BJ (cell line): ENCODE measurements at regions not wholly inside any gene's neighbourhood (a gene's known extent, or its start where the extent isn't known, plus 50 kb on each side); places are given as distances from the start of the nearest gene placed in this dataset.

ENCODE experiments used
- CTCF ChIA-PET: fragments of 350-600 bp; formaldehyde crosslinking; extraction: SDS; loops from one replicate; lab custom pipeline; 2021; ENCODE audit warnings: antibody characterized with exemption, inconsistent platforms; lab: Yijun Ruan, JAX
- POLR2A ChIA-PET: fragments of 300-600 bp; sonication (Branson Sonifier 250); formaldehyde crosslinking; extraction: SDS; loops from one replicate; lab custom pipeline; 2021; ENCODE audit warnings: antibody characterized with exemption; lab: Charles Lee
- DNase-seq: peaks from one replicate; pipeline ENCODE4 v3.0.0-alpha.2; 2011; ENCODE audit warnings: low read depth
- H3K27me3 ChIP-seq: 2 replicates; pipeline ENCODE4 v1.6.0; 2011; ENCODE audit warnings: low read length; ENCODE audit not compliant: control insufficient read depth, insufficient read depth
- H3K36me3 ChIP-seq: 2 replicates; pipeline ENCODE4 v1.5.1; 2011; ENCODE audit warnings: low read length; ENCODE audit not compliant: control insufficient read depth, insufficient read depth
- H3K4me3 ChIP-seq: 2 replicates; pipeline ENCODE4 v1.5.1; 2011; ENCODE audit warnings: low read depth, mild to moderate bottlenecking, control low read depth, low read length
- TF ChIP-seq, protein P1 (sequence below): IDR thresholded peaks from 2 replicates; pipeline ENCODE4 v1.5.1; 2011; ENCODE audit warnings: low read depth, mild to moderate bottlenecking, control low read depth, inconsistent platforms, low read length, moderate library complexity; ENCODE audit not compliant: insufficient read depth

DNA sequence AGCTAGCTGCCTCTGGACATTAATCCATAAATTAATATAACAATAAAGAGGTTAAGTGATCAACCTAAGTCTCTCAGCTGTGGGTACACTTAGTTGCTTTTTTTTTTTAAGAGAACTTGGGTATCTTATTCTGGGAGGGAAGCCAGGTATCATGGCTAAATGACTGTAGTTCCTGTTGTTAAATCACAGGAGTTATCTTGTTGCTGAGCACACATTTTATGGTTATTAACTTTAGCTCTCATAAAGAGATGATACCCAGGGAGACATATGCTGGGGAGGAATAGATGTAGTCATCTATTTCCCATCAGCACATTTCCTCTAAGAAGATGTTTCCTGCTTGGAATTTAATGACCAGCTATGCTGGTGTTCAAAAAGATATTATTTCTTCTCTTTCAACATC is 227.8 kb downstream of the PTGER3 start:
- POLR2A ChIA-PET: no interaction called here
- H3K27me3 ChIP-seq: no peaks in the 10 kb centered on the region
- TF ChIP-seq, protein P1, sequence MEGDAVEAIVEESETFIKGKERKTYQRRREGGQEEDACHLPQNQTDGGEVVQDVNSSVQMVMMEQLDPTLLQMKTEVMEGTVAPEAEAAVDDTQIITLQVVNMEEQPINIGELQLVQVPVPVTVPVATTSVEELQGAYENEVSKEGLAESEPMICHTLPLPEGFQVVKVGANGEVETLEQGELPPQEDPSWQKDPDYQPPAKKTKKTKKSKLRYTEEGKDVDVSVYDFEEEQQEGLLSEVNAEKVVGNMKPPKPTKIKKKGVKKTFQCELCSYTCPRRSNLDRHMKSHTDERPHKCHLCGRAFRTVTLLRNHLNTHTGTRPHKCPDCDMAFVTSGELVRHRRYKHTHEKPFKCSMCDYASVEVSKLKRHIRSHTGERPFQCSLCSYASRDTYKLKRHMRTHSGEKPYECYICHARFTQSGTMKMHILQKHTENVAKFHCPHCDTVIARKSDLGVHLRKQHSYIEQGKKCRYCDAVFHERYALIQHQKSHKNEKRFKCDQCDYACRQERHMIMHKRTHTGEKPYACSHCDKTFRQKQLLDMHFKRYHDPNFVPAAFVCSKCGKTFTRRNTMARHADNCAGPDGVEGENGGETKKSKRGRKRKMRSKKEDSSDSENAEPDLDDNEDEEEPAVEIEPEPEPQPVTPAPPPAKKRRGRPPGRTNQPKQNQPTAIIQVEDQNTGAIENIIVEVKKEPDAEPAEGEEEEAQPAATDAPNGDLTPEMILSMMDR: no peak
- H3K36me3 ChIP-seq: no peaks in the 10 kb centered on the region
- H3K4me3 ChIP-seq: no peak overlapping the region
- CTCF ChIA-PET: no interaction called here
- DNase-seq: no peak

DNA sequence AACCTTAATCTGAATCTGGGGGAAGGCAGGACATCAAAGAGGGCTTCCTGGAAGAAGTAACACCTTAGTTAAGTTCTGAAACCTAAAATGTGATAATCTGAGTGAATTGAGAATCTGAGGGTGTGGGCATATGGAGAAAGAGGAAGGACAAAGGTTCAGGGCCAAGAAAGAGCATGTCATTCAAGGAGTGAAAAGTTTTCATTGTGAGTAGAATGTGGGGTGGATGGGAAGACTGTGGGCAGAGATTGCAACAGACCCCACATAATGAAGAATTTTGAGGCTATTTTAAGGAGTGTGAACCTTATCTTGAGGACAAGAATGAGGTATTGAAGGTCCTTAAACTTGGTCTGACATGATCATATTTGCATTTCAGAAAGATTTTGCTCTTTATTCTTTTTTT is 227.2 kb downstream of the PTGER3 start:
- Histone ChIP-seq H3K36me3 (no peaks in the 10 kb centered on the region), H3K27me3 (no peaks in the 10 kb centered on the region), H3K4me3 (no peak overlapping the region)
- no peak for DNase-seq
- ChIA-PET CTCF (no interaction called here), POLR2A (no interaction called here)
- TF ChIP-seq, protein P1: no peak

DNA sequence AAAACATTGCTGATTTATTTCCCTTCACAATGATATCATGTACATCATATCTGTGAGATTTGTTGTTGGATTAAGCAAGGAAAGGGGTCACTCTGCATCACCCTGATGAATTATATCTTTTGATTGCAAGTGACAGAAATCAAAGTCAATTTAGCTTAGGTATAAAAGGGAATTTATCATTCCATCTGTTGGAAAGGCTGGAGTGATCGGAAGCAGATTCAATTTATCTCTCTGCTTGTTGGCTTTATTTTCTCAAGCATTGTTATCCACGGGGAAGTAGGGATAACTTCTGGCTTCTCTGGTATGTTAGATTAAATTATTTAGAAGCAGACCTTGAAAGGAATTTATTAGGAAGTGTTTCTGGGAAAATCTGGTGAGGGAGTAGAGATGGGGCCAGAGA is 226.6 kb downstream of the PTGER3 start:
- Histone ChIP-seq H3K27me3 (no peaks in the 10 kb centered on the region), H3K4me3 (no peak overlapping the region), H3K36me3 (no peaks in the 10 kb centered on the region)
- no peak for DNase-seq
- POLR2A ChIA-PET: no interaction called here
- TF ChIP-seq, protein P1: no peak
- CTCF ChIA-PET: no interaction called here

DNA sequence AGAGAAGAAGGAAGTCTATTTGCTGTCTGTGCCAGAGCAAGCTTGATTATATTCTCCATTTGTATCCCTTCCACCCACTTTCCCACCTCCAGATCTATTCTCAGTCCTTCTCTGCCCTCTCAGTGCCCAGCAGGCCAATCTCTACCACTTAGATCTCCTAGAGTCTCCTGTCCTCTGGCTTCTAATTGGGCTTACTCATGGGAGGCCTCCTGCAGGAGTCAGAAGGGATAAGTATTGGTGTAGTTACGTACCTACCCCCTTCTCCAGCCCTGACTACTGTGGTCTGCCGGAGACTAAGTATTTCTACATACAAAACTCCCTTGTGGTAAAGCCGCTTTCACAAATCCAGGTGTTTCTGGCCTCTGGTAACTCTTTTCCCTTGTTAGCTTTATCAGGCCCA is 221.2 kb downstream of the PTGER3 start:
- Histone ChIP-seq H3K27me3 (no peaks in the 10 kb centered on the region), H3K4me3 (no peak overlapping the region), H3K36me3 (no peaks in the 10 kb centered on the region)
- TF ChIP-seq, protein P1: no peak
- ChIA-PET POLR2A (no interaction called here), CTCF (no interaction called here)
- no peak for DNase-seq

DNA sequence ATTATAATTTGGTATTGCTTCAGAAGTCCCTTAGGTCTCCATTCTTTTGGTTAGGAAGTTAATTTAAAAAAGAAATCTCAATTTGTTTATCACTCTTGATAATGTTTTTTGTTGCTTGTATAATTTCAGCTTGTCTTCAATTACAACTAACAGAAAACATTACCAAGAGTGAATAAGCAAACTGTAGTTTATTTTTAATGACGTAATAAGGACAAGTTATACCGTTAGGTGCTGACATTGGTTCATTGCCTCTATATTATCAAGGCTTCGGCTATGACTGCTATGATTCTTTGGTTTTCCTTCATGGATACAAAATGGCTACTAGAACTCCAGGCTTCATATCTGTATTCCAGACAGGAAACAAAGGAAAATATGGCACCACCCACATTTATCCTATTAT is 220.6 kb downstream of the PTGER3 start:
- TF ChIP-seq, protein P1: no peak
- no peaks in the 10 kb centered on the region for H3K27me3 ChIP-seq

More for the DNA sequence above, 220.6 kb downstream of the PTGER3 start:
- CTCF ChIA-PET: no interaction called here
- no peak overlapping the region for H3K4me3 ChIP-seq
- POLR2A ChIA-PET: no interaction called here
- no peak for DNase-seq
- H3K36me3 ChIP-seq: no peaks in the 10 kb centered on the region
